MCF 10A (cell line): ENCODE measurements at regions not wholly inside any gene's neighbourhood (a gene's known extent, or its start where the extent isn't known, plus 50 kb on each side); places are given as distances from the start of the nearest gene placed in this dataset.

Experiments used
- BruUV-seq: library from RNA; stranded (reverse); fragments of 400-500 nt; replicated peaks from 2 replicates; lab custom pipeline; 2021; lab: Mats Ljungman, UMichigan
- CTCF ChIA-PET: fragments of 300-600 bp; sonication (Branson Sonifier 250); formaldehyde crosslinking; extraction: SDS; loops from one replicate; lab custom pipeline; 2021; ENCODE audit warnings: antibody characterized with exemption, inconsistent platforms; lab: Yijun Ruan, JAX
- POLR2A ChIA-PET: fragments of 300-600, 350-650 bp; sonication (Branson Sonifier 250); formaldehyde crosslinking; extraction: SDS; loops from one replicate; lab custom pipeline; 2020; ENCODE audit warnings: antibody characterized with exemption, inconsistent platforms; lab: Yijun Ruan, JAX
- DNase-seq: peaks from one replicate; pipeline ENCODE4 v3.0.0-alpha.2; 2018; ENCODE audit not compliant: unreplicated experiment
- H3K27ac Mint-ChIP-seq: one replicate; pipeline ENCODE4 v1.8.0; 2022; ENCODE audit warnings: mild to moderate bottlenecking, low read depth, mixed read lengths; ENCODE audit not compliant: unreplicated experiment
- H3K27me3 Mint-ChIP-seq: one replicate; pipeline ENCODE4 v1.8.0; 2022; ENCODE audit warnings: mixed read lengths; ENCODE audit not compliant: insufficient read depth, unreplicated experiment
- H3K36me3 Mint-ChIP-seq: one replicate; pipeline ENCODE4 v1.8.0; 2022; ENCODE audit warnings: mild to moderate bottlenecking, moderate library complexity, mixed read lengths; ENCODE audit not compliant: insufficient read depth, unreplicated experiment
- H3K4me1 Mint-ChIP-seq: one replicate; pipeline ENCODE4 v1.8.0; 2022; ENCODE audit warnings: mixed read lengths; ENCODE audit not compliant: insufficient read depth, unreplicated experiment
- H3K4me3 Mint-ChIP-seq: one replicate; pipeline ENCODE4 v1.8.0; 2022; ENCODE audit warnings: mild to moderate bottlenecking, moderate library complexity, mixed read lengths; ENCODE audit not compliant: unreplicated experiment
- H3K9me3 Mint-ChIP-seq: one replicate; pipeline ENCODE4 v1.8.0; 2022; ENCODE audit warnings: mixed read lengths; ENCODE audit not compliant: unreplicated experiment
- CTCF ChIP-seq: fragments of 200-600 bp; IDR thresholded peaks from one replicate; pipeline ENCODE4 v1.8.0; 2022; ENCODE audit warnings: antibody characterized with exemption, mild to moderate bottlenecking; ENCODE audit not compliant: unreplicated experiment
- intact Hi-C: fragments of 100-400 bp; cut with micrococcal nuclease; formaldehyde crosslinking; loops from 2 replicates; pipeline ENCODE4 v1.14.1; 2022

GRCh38 chr9:13646500-13647021, 367.1 kb upstream of the MPDZ start:
- Mint-ChIP-seq H3K27me3 (no peaks in the 10 kb centered on the region), H3K4me3 (no peak overlapping the region), H3K27ac (no peak overlapping the region), H3K9me3 (peaks cover 7% of the 10 kb centered on the region), H3K36me3 (no peaks in the 10 kb centered on the region), H3K4me1 (no peaks in the 10 kb centered on the region)
- no peak for DNase-seq
- no TSS peak for BruUV-seq
- intact Hi-C loops, result no loop called here
- ChIA-PET POLR2A (interaction anchor here (2.3 kb wide), 1 partner anchor 153 kb away, joined by 7 read pairs; no protein-coding TSS in a partner anchor), CTCF (interaction anchor here (0.7 kb wide), 1 partner anchor 10 kb away, joined by 4 read pairs; no protein-coding TSS in a partner anchor)
- TF ChIP-seq CTCF, result no peak

DNA sequence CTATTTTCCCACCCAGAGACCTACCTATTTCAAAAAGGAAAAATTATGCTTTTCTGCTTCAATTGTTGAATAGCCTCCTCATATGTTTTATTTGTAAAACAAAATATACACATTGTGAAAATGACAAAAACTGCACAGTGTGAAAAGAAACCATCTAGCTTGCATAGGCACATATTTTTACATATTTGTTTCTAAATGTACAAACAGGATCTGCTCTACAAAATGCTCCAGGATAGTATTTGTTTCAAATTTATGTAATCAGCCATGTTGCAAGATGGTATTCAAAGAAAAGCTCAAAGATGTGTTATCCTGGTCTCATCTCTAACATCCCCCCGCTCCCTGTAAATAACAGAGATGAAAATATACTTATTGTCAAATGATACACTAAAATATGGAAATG, 366.1 kb upstream of the MPDZ start:
- Mint-ChIP-seq H3K4me3 (no peak overlapping the region), H3K4me1 (no peaks in the 10 kb centered on the region), H3K9me3 (peaks cover 7% of the 10 kb centered on the region), H3K36me3 (no peaks in the 10 kb centered on the region), H3K27ac (no peak overlapping the region), H3K27me3 (no peaks in the 10 kb centered on the region)
- DNase-seq, result no peak
- ChIA-PET POLR2A (interaction anchor here (0.6 to 2.3 kb wide), 3 partner anchors 50 to 152 kb away, joined by 3 to 7 read pairs (median 3); no protein-coding TSS in a partner anchor), CTCF (no interaction called here)
- BruUV-seq, result no TSS peak
- intact Hi-C loops, result no loop called here
- no peak for TF ChIP-seq CTCF

DNA sequence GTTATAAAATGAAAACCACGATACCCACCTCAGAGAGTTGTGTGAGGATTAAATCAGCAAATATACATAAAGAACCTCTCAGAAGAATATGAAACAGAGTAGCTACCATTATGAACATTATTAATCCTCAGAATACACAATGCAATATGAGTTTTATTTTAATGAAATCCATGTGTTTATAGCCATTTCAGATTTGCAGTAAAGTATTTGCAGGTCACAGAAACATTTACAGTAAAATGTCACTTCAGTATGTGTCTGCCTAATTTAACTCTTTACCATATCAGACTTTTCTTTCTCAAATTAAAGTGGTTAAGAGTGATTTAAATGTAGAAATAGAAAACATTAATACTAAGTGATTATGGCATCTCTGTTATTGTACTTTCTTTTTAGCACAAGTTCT, 365.2 kb upstream of the MPDZ start:
- ChIA-PET CTCF (interaction anchor here (1.4 kb wide), 1 partner anchor 15 kb away, joined by 3 read pairs; no protein-coding TSS in a partner anchor), POLR2A (no interaction called here)
- BruUV-seq, result no TSS peak
- intact Hi-C loops, result no loop called here
- no peak for TF ChIP-seq CTCF
- H3K9me3 Mint-ChIP-seq, result peaks cover 7% of the 10 kb centered on the region
- no peaks in the 10 kb centered on the region for H3K27me3 Mint-ChIP-seq
- H3K4me3 Mint-ChIP-seq, result no peak overlapping the region
- H3K36me3 Mint-ChIP-seq, result no peaks in the 10 kb centered on the region
- no peak overlapping the region for H3K27ac Mint-ChIP-seq
- no peak for DNase-seq
- H3K4me1 Mint-ChIP-seq, result no peaks in the 10 kb centered on the region

GRCh38 chr9:13642646-13643045, 363.2 kb upstream of the MPDZ start:
- no peak for DNase-seq
- ChIA-PET CTCF (no interaction called here), POLR2A (no interaction called here)
- peaks cover 6% of the 10 kb centered on the region for H3K4me1 Mint-ChIP-seq
- H3K27me3 Mint-ChIP-seq, result no peaks in the 10 kb centered on the region
- no peak overlapping the region for H3K27ac Mint-ChIP-seq
- no peaks in the 10 kb centered on the region for H3K9me3 Mint-ChIP-seq
- H3K36me3 Mint-ChIP-seq, result no peaks in the 10 kb centered on the region
- no TSS peak for BruUV-seq
- H3K4me3 Mint-ChIP-seq, result no peak overlapping the region
- TF ChIP-seq CTCF, result no peak
- intact Hi-C loops, result no loop called here
